Skeletal muscle cell (primary cell): ENCODE measurements at regions not wholly inside any gene's neighbourhood (a gene's known extent, or its start where the extent isn't known, plus 50 kb on each side); places are given as distances from the start of the nearest gene placed in this dataset.
"Not testable (repeated sequence)": the region's sequence is repeated elsewhere in the genome, so short reads cannot be mapped to it uniquely, and the experiment has no call there.

ENCODE experiments used
- DNase-seq: peaks from one replicate; pipeline ENCODE4 v3.0.0-alpha.2; 2010; ENCODE audit warnings: low read depth
- H3K4me3 ChIP-seq: 2 replicates; pipeline ENCODE4 v1.5.1; 2011; ENCODE audit warnings: low read depth, mild to moderate bottlenecking, control low read depth, low read length, moderate library complexity

DNA sequence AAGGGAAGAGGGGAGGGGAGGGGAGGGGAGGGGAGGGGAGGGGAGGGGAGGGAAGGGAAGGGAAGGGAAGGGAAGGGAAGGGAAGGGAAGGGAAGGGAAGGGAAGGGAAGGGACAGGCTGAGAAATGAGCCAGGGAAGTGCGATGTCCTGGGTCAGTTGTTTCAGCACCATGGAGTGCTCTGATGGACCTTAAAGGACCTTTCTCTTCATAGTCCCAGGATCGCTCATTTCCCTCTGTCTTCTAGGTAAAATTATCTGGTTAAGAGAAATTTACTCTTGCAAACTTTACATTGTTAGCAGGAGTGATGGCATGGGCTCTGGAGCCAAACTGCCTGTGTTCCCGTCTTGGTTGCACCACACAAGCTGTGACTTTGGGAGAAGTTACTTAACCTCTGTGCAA, 357.8 kb downstream of the MATN1 start:
- no peak for DNase-seq
- H3K4me3 ChIP-seq, result no peak overlapping the region

DNA sequence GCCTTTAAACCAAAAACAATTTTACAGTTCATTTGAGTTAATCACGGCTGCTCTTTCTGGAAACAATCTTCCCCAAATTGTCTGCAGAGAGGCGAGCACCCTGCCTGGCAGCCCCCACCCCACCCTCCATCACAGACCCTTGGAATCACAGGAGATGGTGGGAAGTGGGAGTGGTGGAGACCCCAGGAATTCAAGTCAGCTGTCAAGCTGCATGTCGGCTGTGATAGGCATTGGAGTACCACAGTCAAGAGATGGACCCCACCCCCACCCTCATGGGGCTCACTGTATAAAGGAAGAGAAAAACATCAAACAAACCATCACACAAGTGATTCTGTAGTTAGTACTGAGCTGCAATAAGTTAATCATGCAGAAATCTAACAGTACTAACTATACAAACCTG, 360.4 kb downstream of the MATN1 start:
- no peak overlapping the region for H3K4me3 ChIP-seq
- no peak for DNase-seq

DNA sequence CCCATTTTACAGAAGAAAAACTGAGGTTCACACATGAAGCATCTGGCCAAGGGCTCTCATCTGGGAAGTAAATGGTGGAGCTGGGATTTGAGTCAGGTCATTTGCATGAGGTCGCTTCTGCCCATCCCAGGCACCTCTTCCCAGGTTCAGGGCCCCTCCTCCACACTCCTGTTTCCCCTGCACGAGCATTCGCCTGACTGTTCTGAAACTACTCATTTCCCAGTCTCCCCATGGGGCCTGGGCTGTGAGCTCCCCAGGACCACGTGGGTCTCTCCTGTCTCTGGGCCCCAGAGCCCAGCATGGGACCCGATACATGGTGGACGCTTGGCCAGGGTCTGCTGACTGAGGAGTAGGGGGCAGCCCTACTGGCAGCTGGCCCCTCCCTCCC, 360.8 kb downstream of the MATN1 start:
- no peak overlapping the region for H3K4me3 ChIP-seq
- no peak for DNase-seq

DNA sequence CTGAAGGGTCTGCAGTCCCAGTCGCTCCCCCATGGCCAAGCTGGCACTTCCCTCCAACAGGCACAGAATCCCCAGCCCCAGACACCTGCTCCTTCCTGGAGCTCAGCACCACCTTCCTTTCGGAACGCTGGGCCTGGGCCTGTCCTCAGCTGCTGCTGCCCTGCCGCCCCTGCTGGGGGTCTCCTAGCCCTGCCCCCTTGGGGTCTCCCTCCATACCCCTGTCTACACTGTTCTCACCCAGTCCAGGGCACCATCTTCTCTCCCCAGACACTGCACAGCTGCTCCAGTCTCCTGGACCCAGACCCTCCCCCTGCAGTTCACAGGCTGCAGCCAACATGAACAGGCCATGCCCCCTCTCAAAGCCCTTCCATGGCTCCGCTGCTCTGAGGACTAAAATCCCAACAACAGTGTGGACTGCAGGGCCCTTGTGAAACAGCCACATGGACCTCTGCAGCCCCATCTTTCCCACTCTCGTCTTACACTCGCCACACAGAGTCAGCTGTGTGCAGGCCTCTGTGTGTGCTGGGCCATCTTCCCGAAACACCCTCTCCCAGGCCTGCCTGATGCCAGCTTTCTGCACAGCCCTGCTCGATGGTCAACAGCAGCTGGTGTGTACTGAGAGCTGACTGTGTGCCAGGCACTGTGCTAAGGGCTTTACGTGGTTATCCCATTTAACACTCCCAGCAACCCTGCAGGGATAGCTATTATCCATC, 361.3 kb downstream of the MATN1 start:
- H3K4me3 ChIP-seq, DNase-seq: not testable (repeated sequence)

DNA sequence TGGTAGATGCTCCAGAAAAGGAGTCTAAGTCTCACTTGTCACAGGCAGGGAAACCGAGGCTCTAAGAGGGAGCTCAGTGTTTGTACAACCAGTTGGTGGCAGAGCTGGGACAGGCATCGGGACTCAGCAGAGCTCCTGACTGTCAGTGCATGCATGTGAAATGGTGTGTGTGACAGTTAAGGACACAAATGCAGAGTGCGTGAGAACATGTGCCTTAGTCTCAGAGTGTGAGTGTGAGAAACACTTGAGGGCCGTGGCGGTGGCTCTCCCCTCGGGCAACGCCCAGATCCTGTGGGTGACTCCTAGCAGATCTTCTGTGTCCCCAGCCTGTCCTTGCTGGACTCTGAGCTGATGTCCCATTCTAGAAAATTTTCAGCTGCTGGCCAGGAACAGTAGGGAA, 362.6 kb downstream of the MATN1 start:
- no peak for DNase-seq
- H3K4me3 ChIP-seq, result no peak overlapping the region

DNA sequence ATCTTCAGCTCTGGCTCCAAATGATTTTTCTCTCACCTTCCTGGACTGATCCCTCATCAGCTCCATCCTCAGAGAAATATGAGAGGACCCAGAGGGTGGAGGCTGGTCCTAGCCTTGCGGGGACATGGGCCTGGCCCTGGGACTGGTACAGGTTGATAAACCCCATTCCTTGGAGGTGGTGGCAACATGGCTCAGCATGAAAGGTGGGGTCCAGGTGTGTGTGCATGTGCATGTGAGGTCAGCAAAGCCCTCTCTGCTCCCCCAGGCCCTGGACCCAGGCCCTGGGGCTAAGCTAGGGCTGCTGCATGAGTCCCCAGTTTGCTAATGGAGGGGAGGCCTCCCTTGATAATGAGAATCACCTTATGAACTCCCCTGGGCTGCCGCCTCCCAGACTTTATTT, 363.1 kb downstream of the MATN1 start:
- no peak overlapping the region for H3K4me3 ChIP-seq
- DNase-seq, result no peak

DNA sequence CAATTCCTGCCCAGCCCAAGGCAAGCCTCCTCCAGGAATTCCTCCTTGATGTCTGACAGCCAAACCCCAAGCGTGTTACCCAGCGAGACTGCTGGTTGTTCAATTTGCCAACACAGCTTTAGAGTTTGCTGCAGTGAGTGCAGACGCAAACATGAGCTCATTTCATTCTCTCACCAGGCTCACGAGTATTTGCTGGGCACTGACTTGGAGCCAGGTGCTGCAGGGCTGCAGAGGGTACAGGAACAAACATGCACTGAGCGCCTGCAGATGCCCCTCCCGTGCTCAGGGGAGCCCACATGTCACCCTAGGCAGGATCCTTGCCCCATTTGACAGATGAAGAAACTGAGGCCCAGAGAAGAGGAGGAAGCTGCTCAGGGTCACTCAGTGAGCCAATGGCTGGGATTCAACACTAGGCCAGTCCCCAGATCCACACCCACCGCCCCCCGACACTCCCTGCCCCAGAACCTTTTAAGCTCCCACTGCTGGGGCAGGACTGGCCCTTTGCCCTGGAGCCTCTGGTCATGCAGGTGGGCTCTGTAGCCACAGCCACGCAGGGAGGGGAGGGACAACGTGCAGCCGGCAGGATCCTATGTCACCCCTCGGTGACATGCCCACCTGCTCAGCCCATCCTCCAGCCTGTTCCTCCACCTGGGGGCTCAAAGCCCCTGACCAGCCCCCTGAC, 363.7 kb downstream of the MATN1 start:
- no peak overlapping the region for H3K4me3 ChIP-seq
- no peak for DNase-seq

DNA sequence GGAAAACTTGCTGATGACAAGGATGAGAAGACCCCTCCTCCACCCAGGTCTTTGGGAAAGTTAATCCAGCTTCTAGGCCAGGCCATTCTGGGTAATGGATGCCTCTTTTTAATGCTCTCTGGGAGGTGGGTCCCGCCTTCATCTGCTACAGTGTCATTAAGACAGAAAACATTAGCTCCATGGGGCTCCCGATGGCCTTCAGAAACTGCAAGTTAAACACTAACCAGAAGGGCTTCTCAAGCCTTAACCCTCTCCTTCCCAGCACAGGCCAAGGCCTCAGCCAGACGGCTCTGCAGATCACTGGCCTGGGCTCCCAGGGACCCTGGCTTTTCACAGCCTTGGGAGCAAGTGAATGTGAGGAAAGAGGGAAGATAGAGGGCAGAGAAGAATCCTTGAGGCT, 364.9 kb downstream of the MATN1 start:
- no peak overlapping the region for H3K4me3 ChIP-seq
- DNase-seq, result no peak

DNA sequence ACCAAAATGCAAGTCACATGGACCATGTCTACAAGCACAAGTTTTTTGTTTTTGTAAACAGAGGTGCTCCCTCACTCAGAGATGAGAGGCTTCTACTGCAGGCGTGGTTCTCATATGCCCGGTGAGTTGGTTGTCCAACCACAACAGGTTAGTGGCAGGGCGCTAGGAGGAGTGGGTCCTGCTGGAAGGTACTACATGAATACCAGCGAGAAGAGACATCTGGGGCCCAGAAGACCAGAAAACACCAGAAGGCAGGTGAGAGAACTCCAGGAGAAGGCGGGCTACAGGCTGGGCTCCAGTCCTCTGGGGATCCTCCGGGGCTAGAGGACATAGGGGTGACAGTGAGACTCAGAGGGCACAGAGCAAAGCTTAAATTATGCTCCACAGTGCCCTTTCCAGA, 366.5 kb downstream of the MATN1 start:
- DNase-seq, result no peak
- no peak overlapping the region for H3K4me3 ChIP-seq

DNA sequence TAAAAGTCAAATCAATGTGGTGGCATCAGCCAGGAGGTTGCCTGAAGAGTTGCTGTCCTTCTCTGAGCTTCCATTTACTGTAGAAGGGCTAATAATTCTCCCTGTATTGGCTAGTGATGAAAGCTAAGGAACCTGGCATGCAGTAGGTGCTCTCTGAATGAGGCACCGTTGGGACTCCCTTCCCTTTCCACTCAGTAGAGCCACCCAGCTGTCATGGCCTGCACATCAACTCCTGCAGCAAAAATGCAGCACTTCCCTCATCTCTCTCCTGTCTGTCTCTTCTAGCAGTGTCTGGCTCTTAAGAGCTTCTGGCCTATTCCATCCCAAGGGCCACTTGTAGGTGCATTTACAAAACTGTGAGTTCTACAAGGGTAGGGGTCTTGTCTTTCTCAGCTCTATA, 369.0 kb downstream of the MATN1 start:
- no peak for DNase-seq
- H3K4me3 ChIP-seq, result no peak overlapping the region

DNA sequence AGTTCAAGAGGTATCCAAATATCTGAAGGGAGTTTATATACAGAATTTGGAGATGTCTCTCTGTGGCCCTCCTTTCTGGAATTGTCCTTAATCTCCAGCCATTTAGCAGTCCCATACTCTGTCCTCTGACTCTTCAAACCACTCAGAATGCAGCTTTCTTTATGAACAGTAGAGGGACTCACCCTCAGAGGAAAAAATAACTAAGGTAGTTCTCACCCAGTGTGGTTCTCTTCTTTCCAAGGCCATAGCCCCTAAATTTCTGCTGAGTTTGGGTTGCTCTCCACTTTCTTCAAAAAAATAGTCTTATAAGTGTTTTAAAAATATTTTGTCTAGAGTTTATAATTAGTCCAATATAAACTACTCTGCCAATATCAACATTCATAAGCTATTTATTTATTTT, 369.7 kb downstream of the MATN1 start:
- DNase-seq, result no peak
- H3K4me3 ChIP-seq, result no peak overlapping the region

DNA sequence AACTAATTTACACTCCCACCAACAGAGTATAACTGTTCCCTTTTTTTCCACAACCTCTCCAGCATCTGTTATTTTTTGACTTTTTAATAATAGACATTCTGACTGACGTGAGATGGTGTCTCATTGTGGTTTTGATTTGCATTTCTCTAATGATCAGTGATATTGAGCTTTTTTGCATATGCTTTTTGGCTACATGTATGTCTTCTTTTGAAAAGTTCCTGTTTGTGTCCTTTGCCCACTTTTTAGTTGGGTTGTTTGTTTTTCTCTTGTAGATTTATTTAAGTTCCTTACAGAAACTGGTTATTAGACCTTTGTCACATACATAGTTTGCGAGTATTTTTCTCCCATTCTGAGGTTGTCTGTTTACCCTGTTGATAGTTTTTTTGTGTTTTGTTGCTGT, 375.2 kb downstream of the MATN1 start:
- no peak overlapping the region for H3K4me3 ChIP-seq
- DNase-seq, result no peak

DNA sequence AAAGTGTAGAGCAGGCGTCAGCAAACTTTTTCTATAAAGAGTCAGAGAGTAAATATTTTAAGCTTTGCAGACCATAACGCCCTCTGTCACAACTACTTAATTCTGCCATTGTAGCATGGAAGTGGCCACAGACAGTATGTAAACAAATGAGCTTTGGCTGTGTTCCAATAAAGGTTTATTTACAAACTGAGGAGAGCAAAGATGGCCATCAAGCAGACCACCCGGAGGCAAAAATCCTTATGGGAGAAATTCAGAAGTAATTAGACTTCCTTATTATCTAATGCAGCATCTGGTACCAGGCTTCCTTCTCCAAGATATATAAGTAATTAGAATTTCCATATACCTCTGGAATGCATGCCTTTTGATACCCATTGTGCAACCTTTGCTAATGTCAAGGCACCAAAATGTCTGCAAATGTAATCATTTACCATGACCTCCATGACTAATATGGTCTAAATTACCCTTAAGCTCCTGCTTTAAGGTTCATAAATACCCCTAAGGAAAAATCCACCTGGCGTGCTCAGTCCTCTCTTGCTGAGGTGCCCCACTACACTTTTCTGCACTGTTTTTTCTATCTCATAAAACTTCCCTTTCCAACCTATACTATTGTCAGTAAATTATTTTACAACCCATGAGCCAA, 377.8 kb downstream of the MATN1 start:
- H3K4me3 ChIP-seq, result no peak overlapping the region
- no peak for DNase-seq

DNA sequence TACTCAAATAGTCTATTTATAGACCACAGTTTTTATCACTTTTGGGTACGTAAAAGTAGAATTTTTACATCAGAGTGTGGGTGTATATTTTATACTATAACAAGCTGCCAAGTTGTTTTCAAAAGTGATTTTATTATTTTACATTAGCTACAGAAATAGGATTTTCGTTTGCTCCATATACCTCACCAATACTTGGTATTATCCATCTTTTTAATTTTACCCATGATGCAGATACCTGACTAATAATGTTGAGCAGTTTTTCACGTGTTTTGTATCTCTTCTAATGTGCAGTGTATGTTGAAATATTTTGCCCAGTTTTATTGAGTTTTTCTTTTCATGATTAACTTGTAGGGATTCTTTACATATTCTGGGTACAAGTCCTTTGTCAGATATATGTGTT, 379.8 kb downstream of the MATN1 start:
- H3K4me3 ChIP-seq, result no peak overlapping the region
- no peak for DNase-seq

DNA sequence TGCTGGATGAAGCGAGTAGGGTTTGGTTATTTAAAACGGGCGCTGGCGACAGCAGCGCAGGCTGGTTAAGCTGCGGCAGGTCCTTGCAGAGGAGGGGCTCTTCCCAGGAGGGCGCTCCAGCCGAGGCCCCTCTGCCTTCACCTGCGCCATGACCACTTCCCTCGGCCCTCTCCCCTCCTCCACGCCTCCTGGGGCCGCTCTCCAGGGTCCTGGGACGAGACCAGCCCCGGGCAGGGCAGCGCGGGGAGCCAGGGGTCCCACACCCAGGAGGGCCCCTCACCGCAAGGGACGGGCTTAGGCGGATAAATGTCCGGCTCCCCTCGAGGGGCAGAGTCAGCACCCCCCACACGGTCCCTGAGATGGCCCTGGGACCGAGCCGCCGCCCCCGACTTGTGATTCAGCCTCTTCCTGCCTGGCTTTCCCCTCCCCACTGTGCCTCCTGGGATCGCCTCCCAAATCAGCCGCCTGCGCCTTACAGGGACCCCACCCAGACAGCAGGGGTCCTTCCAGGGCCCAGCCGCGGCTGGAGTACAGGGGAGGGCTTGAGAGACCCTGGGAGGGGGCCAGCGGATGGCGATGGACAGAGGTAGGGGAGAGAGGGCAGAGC, 380.7 kb downstream of the MATN1 start:
- no peak for DNase-seq

DNA sequence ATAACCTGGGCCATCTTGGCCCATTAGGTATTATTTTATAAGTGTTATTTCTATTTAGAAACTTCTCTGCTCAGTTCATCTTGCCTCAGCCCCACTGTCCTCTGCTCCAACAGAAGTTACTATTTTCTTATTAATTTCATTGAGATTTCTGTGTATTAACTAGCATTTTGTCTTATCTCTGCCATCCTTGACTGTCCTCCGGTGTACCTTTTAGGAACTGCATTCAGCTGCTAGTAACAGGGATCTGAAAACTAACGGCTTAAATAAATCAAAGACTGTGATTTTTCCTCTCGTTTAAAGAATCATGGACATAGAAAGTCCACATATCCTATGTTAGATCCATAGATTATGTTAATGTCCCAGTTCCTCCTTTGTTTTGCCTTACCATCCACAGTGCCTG, 382.5 kb downstream of the MATN1 start:
- no peak for DNase-seq
- no peak overlapping the region for H3K4me3 ChIP-seq

More for the DNA sequence above, 380.7 kb downstream of the MATN1 start:
- no peak overlapping the region for H3K4me3 ChIP-seq

DNA sequence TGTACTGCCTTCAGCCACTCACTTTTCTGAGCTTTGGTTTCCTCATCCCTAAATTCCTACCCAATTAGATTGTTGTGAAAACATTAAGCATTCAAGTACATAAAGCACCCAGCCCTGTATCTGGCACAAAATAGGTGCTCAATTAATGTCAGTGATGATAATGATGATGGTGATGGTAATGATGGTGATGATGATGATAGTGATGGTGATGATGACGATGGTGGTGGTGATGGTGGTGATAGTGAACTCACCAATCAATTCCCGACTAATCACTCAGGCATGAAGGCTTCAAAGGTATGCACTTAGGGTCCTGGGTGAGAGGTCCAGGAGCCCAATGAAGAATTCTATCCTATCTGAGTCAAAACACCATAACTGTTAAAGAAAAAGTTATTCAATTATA, 383.5 kb downstream of the MATN1 start:
- no peak overlapping the region for H3K4me3 ChIP-seq
- DNase-seq, result no peak

DNA sequence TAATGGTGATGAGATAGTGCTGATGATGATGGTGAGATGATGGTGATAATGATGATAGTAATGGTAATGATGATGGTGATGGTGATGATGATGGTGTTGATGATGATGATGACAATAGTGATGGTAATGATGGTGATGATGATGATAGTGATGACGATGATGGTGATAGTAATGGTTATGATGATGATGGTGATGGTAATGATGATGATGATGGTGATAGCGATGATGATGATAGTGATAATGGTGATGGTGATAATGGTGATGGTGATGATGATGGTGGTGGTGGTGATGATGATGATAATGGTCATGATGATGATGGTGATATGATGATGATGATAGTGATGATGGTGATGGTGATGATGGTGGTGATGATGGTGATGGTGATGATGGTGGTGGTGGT, 384.6 kb downstream of the MATN1 start:
- H3K4me3 ChIP-seq, result no peak overlapping the region

DNA sequence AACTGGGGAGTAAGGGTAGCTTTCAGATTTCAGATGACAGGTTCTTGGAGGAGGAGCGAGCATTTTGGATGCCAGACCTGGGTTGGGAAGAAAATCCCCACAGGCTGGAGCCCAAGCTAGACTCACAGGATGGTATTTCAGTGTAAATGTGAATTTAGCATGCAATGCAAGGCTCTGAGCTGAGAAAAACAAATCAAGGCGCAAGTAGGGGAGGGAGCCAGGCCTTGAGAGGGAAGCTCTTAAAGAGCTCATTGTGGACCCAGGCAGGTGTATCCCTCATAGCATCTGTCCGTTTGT, 386.1 kb downstream of the MATN1 start:
- no peak overlapping the region for H3K4me3 ChIP-seq
- DNase-seq, result no peak

More for the DNA sequence above, 384.6 kb downstream of the MATN1 start:
- DNase-seq, result no peak

DNA sequence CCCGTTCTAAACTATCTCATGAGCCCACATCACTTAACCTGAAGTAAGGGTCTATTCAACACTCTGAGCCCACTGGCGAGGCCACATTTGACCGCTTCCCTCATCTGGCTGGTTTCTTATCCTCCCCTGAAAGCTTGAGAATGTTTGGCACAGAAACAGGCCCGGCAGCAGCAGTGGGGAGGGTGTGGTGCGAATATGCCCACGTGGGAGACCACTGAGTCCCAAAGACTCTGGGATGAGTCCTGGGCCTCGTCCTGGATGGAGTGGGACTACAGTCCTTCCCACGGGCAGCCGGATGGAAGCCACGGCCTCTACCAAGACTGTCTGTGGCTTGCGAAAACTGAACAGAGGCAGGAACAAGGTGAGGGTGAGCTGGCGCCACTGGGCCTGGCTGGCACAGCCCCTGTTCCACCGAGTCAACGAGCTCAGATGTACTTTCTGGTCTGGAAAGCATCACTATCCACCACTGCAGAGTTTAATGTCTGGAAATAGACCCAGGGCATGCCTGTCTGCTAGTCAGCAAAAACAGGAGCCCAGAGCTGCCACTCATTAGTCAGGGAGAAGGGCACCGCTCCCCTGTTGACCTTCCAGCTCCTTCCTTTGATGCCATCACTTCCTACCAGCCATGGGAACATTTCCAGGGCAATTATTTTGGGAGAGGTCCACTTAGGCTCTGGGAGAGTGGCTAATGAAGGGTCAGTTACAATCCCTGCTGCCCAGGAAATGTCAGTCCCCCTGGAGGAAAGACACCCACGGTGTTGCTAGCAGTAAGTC, 386.6 kb downstream of the MATN1 start:
- DNase-seq, result no peak
- H3K4me3 ChIP-seq, result no peak overlapping the region
